Left hindlimb (tissue), 1 donor: ENCODE measurements at regions not wholly inside any gene's neighbourhood (a gene's known extent, or its start where the extent isn't known, plus 50 kb on each side); places are given as distances from the start of the nearest gene placed in this dataset.
A peak's percentile ranks its signal among the peaks of the same experiment; 100 is the strongest.
"Not testable (repeated sequence)": the region's sequence is repeated elsewhere in the genome, so short reads cannot be mapped to it uniquely, and the experiment has no call there.

Source experiments
- DNase-seq: peaks from one replicate; pipeline ENCODE4 v3.0.0-alpha.2; 2018

DNA sequence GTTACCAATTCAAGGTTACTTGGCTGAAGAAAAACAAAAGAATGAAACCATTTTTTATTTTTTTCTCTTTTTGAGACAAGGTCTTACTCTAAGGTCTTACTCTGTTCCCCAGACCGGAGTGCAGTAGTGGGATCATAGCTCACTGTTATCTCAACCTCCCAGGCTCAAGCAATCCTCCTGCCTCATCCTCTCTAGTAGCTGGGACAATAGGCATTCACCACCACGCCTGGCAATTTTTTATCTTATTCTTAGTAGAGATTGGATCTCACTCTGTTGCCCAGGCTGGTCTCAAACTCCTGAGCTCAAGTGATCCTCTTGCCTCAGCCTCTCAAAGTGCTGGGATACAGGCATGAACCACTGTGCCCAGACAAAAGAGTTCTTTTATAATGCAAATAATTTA, 3732.0 kb upstream of the OR11H1 start:
- DNase-seq = not testable (repeated sequence)

DNA sequence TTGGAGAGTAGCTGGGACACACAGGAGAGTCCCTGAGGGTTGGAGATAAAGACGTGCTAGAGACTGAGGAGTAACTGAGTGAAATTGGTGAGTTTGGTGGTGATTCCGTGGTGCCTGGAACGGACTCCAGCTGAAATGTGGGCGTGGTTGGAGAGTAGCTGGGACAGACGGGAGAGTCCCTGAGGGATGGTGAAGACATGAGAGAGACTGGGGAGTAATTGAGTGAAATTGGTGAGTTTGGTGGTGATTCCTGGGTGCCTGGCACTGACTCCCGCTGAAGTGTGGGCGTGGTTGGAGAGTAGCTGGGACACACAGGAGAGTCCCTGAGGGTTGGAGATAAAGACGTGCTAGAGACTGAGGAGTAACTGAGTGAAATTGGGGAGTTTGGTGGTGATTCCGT, 3712.5 kb upstream of the OR11H1 start:
- DNase-seq = not testable (repeated sequence)

DNA sequence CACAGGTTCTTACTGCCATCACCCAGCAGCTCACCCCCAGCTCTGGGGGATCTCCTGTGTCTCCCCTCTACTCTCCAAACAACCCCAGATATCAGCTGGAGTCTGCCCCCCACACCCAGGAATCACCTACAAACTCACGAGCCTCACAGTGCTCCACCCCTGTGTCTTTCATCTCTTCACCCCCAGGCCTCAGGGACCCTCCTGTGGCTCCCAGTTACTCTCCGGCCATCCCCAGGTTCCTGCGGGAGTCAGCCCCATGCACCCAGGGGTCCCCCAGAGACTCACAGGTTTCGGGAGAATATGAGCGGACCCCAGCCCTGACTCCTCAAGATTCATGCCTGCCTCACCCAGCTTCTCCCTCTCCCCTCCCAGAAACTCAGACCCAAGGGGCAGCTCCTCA, 3709.1 kb upstream of the OR11H1 start:
- DNase-seq = not testable (repeated sequence)

DNA sequence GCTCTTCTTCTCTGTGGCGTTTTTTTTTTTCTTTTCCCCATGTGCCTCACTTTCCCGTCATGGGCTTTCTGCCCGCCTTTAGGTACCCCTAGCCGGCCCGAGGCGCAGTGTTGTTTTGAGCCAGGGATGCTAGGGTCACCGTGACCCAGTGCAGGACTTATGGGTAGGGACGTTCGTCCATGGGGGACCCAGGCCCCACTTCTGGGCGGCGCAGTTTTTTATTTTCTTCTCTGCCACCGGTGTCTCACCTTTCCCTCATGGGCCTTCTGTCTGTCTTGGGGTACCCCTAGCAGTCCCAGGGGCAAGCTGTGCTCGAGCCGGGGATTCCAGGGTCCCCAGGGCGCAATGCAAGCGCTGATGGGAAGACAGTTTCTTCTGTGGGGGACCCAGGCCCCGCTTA, 3705.7 kb upstream of the OR11H1 start:
- DNase-seq = not testable (repeated sequence)

DNA sequence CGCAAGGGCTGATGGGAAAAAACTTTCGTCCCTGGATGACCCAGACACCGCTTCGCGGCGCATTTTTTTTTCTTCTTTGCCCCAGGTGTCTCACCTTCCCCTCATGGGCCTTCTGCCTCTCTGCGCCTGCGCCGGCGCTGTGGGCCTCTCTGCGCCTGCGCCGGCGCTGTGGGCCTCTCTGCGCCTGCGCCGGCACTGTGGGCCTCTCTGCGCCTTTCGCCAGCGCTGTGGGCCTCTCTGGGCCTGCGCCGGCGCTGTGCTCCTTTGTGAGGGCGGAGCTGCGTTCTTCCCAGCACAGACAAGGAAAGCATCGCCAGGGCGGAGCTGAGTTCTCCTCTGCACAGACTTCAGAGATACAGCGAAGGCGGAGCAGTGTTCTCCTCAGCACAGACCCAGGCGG, 3703.0 kb upstream of the OR11H1 start:
- not testable (repeated sequence) for DNase-seq

DNA sequence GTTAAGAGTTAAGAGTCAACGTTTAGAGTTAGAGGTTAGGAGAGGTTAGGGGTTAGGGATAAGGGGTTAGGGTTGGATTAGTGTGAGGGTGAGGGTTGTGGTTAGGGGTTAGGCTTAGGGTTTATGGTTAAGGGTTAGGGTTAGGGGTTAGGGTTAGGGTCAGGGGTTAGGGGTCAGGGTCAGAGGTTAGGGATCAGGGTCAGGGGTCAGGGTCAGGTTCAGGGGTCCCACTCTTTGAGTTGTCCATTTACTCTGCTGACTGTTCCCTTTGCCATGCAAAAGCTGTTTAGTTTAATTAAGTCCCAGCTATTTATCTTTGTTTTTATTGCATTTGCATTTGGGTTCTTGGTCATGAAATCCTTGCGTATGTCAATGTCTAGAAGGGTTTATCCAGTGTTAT, 3702.0 kb upstream of the OR11H1 start:
- not testable (repeated sequence) for DNase-seq

DNA sequence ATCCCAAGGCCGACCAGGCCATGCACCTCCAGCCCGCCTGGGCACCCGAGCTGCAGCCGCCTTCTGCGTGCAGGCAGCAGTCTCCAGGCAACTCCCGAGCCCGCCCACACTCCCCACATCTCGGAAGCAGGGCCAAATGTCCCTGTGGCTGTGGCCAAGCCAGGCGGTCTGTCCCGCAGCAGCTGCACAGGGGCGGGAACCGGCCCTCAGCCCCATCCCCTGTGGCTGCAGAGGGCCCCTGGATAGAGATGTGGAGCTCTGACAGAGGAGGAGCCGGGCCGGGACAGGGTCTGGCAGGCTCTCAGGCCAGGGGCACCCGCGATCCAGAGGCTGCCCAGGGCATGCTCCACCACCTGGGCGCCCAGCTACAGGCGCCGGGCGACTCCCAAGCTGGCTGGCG, 3698.6 kb upstream of the OR11H1 start:
- peak; percentile 48 for DNase-seq
